ENCODE measurements at regions not wholly inside any gene's neighbourhood (a gene's known extent, or its start where the extent isn't known, plus 50 kb on each side); places are given as distances from the start of the nearest gene placed in this dataset.
"Not testable (repeated sequence)": the region's sequence is repeated elsewhere in the genome, so short reads cannot be mapped to it uniquely, and the experiment has no call there.

DNA sequence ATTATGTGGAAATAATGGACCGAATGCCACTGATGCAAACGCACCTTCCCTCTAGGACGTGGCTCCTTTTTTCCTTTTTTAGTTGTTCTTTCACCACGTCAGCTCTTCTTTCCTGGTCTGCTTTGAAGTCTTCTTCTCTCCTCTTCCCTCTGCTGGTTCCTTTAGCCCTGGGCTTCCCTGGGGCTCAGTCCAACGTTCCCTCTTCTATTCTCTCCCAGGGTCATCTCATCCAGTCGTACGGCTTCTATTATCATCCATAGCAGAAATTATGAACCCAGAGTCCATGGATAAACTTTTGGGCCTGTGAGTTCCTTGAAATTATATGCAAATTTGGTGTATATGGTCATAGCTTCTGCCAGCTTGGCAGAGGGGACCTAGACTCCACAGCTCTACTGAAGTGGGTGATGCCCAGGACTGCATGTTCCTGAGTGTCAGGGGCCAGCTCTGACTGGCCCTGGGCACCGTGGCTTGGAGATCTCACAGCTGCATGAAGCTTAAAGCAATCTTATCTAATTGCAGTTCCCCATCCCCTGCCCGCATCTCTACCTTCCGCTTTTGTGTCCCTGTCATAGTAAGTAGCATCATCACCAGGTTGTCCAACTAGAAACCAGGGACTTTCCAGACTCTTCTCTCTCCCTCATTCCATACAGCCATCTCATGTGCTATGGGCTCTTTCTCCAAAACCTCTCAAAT, 746.3 kb upstream of the TPTE start:
- TF ChIP-seq, protein P1, sequence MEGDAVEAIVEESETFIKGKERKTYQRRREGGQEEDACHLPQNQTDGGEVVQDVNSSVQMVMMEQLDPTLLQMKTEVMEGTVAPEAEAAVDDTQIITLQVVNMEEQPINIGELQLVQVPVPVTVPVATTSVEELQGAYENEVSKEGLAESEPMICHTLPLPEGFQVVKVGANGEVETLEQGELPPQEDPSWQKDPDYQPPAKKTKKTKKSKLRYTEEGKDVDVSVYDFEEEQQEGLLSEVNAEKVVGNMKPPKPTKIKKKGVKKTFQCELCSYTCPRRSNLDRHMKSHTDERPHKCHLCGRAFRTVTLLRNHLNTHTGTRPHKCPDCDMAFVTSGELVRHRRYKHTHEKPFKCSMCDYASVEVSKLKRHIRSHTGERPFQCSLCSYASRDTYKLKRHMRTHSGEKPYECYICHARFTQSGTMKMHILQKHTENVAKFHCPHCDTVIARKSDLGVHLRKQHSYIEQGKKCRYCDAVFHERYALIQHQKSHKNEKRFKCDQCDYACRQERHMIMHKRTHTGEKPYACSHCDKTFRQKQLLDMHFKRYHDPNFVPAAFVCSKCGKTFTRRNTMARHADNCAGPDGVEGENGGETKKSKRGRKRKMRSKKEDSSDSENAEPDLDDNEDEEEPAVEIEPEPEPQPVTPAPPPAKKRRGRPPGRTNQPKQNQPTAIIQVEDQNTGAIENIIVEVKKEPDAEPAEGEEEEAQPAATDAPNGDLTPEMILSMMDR (IDR thresholded peaks at IDR 0.05; ENCODE audit: insufficient read depth, low read length): not testable (repeated sequence)
- TF ChIP-seq, protein P2, sequence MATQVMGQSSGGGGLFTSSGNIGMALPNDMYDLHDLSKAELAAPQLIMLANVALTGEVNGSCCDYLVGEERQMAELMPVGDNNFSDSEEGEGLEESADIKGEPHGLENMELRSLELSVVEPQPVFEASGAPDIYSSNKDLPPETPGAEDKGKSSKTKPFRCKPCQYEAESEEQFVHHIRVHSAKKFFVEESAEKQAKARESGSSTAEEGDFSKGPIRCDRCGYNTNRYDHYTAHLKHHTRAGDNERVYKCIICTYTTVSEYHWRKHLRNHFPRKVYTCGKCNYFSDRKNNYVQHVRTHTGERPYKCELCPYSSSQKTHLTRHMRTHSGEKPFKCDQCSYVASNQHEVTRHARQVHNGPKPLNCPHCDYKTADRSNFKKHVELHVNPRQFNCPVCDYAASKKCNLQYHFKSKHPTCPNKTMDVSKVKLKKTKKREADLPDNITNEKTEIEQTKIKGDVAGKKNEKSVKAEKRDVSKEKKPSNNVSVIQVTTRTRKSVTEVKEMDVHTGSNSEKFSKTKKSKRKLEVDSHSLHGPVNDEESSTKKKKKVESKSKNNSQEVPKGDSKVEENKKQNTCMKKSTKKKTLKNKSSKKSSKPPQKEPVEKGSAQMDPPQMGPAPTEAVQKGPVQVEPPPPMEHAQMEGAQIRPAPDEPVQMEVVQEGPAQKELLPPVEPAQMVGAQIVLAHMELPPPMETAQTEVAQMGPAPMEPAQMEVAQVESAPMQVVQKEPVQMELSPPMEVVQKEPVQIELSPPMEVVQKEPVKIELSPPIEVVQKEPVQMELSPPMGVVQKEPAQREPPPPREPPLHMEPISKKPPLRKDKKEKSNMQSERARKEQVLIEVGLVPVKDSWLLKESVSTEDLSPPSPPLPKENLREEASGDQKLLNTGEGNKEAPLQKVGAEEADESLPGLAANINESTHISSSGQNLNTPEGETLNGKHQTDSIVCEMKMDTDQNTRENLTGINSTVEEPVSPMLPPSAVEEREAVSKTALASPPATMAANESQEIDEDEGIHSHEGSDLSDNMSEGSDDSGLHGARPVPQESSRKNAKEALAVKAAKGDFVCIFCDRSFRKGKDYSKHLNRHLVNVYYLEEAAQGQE (IDR thresholded peaks at IDR 0.05; ENCODE audit: insufficient replicate concordance, low read depth): not testable (repeated sequence)
- TF ChIP-seq GABPA, POLR2AphosphoS5 (IDR thresholded peaks at IDR 0.05; ENCODE audit: low read depth): not testable (repeated sequence)

All from HL-60 (cell line).